NCI-H226 (cell line): ENCODE measurements at regions not wholly inside any gene's neighbourhood (a gene's known extent, or its start where the extent isn't known, plus 50 kb on each side); places are given as distances from the start of the nearest gene placed in this dataset.

Experiments used
- DNase-seq: peaks from one replicate; pipeline ENCODE4 v3.0.0-alpha.2; 2015

GRCh38 chr13:30125422-30126073 lies 181.8 kb downstream of the KATNAL1 start:
- DNase-seq, result peak; percentile 75

- no peak for DNase-seq
Observed at GRCh38 chr13:30124131-30124768, 183.1 kb downstream of the KATNAL1 start.

DNA sequence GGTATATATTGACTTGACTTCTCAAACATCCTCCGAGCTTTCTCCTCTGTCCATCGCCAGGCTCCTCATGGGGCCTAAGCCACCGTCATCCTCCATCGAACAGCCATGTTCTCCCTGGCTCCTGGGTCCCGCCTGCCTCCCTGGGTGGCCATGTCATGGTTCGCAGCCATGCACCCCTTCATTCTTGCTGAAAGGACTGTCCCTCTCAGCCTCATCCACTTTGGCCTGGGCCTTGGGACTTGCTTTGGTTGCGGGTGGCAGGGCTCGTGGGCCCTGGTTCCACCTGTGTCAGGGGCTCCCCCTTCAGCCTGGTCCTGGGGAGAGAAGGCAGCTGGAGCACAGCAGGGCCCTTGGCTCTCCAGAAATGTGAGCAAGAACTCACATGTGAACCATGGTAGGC lies 183.8 kb downstream of the KATNAL1 start:
- DNase-seq, result no peak

DNA sequence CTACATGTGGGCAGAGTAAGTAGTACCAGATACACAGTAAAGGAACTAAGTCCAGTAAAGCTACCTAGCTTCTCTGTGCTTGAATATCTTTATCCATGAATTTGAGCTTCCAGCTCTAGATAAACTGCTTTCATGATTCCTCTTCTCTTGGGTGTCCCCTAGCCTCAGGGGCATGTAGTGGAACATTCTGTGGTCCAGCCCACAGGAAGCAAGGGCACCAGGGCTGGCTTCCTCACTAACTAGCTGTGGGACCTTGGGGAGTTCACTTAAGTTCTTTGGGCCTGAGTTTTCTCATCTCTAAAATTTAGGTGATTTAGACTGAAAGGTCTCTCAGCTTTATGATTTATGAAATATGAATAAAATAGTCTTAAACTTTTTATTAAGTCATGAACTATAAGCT lies 185.7 kb downstream of the KATNAL1 start:
- DNase-seq, result no peak

- DNase-seq, result no peak
Observed at GRCh38 chr13:30121244-30121643, 186.1 kb downstream of the KATNAL1 start.

- no peak for DNase-seq
Observed at GRCh38 chr13:30120133-30120822, 187.1 kb downstream of the KATNAL1 start.

DNA sequence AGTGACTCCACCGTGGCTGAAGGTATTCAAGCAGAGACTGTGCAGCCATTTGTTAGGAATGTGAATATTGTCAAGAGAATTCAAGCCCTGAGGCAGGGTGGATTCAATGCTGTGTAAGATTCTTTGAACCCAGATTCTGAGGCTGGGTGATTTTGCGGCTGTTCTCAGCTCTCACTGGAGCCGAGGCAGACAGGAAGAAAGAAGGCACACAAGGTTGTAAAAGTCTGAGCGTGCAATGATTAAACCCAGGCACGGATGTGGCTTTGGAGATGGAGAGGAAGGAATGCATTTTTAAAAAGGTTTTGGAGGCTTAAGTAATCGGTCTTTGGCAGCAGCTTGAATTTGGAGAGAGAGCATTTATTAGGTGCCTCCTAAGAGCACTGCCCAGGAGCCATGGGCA lies 187.9 kb downstream of the KATNAL1 start:
- no peak for DNase-seq

- no peak for DNase-seq
Observed at GRCh38 chr13:30116379-30116778, 191.0 kb downstream of the KATNAL1 start.

DNA sequence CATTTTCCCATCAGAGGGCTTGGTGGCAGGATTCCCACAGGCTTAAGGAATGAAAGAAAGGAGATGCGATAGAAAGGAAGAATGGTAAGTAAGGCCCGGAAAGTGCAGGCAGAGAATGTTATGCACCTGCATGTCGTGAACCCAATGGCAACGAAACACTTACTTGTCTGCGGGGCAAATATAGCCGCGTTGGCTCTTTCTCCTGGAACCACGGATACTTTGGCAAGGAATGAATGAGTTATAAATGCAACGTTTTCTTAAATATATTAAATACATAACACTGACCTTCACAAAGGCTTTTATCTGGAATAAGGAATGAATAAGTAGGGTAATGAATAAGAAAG lies 192.1 kb downstream of the KATNAL1 start:
- DNase-seq, result no peak

DNA sequence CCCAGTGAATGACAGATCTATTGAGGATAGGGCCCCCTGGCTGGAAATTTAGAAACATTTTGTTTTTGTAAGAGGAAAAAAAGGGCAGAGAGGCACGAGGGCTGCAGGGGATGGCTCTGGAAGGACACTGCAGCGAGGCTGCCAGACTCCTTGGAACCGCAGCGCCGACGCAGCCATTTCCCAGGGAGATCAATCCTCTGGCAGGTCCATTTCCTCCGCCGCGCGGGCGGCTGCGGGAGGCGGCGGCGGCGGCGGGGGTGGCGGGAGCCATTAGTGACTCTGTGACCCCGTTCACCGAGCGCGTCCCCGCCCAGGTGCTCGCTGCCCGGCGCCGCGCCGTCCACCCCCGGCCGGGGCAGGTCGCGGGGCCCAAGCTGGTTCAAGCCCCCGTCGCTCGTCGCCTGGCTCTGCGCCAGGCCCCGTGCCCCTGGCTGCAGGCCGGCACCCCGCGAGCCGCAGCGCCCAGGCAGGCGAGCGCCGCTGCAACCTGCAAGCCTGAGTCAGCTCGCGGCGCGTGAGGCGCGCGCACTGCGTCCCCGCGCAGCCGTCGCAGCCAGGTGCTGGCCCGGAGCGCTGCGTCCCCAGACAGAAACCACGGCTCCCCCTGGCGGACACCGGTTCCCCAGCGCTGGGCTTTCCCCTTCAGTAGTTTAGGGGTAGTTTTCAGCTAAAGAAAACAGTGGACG lies 192.6 kb downstream of the KATNAL1 start:
- peak; percentile 50 for DNase-seq

GRCh38 chr13:30113983-30114570 lies 193.3 kb downstream of the KATNAL1 start:
- DNase-seq, result no peak

DNA sequence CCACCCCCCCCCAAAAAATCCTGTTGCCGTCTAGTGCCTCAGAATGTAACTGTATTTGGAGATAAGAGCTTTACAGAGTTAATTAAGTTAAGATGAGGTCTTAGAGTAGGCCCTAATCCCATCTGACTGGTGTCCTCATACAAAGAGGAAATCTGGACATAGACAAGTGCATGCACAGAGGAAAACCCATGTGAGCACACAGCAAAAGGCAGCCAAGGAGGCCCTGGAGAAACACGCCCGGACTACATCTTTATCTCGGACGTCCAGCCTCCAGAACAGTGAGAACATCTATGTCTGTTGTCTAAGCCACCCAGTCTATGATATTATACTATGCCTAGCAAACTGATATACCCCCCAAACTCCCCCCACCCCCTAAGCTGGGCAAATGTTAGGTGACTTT lies 193.8 kb downstream of the KATNAL1 start:
- no peak for DNase-seq

- DNase-seq, result peak; percentile 44
Observed at GRCh38 chr13:30112602-30113435, 194.5 kb downstream of the KATNAL1 start.

DNA sequence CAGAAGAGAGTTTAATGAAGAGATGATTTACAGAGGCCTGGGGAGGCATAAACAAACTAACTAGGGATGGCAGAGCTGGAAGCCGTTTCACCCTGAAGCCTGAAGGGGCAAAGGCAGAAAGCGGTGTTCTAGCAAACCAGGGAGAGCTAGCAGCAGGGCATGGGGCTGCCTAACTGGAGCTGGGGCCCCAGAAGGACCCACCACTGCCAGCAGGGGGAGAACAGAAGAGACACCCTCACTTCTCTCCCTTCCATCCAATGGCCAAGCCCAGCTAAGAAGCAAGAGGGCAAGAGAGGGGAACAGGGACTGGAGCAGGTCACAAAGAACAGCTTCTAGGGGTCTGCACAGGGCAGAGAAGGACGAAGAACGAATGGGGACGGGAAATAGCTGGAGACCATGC lies 195.5 kb downstream of the KATNAL1 start:
- no peak for DNase-seq

DNA sequence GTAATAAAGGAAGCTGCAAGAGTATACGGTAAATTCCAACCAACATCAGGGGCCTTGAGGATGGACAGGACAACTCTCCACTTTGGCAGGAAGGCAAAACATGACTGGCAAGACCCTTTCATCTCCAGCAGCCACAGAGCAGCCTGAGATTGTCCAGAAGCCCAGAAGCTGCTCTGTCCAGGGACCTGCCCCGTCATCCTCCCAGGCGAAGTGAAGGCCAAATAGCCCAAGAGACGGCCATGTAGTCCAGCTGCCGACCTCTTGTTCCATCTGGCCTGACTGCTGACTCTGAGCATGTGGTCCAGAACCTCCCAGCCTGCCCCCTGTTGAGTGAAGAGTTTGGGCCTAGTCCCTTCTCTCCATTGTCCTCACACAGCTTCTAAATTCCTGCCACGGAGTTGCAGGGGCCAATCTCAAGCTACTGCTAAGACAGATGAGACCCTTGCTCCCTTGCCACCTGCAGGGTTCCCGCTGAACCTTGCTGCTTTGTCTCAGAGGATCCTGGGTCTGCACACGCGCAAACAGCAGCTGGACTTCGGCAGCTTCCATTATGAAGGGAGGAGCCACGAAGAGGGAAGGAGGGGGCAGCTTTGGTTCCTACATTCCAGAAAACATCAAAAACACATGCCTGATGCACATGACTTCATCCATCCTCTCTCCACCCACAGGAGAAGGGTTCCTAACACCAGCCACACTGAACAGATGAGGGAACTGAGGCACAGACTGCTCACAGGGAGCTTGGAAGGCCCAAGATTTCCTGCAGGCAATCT lies 196.9 kb downstream of the KATNAL1 start:
- DNase-seq, result no peak

- DNase-seq, result no peak
Observed at GRCh38 chr13:30109471-30110135, 197.7 kb downstream of the KATNAL1 start.

GRCh38 chr13:30108913-30109237 lies 198.5 kb downstream of the KATNAL1 start:
- no peak for DNase-seq

DNA sequence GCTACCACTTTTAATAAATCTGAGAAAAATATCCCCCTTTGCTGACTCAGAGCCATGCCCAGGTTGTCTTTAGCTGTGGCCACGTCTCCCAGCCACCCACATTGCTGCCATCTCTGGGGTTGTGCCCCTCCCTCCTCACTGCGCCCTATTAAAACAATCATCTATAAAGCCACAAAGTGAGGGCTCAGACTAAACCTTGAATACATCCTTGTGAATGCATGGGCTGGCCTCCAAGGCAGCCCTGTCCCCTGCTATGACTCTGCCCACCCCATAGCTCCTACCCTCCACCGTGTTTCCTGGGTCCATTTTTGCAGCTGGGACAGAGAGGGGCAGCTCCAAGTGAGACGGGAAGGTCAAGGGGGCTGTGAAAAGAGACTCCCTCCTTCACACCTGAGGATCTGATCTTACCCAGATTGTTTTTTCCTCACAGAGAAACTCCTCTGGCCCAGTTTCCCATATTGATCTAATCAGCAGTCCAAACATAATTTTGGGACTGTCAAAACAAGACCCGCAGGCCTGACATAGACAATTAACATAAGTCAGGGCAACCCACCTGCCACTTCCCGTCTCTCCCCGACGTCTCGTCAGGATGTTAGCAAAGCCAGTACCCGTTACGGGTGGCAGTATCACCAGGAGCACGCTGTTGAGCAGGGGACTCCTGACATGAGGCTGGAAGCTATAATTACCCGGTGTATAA lies 199.0 kb downstream of the KATNAL1 start:
- DNase-seq, result no peak

DNA sequence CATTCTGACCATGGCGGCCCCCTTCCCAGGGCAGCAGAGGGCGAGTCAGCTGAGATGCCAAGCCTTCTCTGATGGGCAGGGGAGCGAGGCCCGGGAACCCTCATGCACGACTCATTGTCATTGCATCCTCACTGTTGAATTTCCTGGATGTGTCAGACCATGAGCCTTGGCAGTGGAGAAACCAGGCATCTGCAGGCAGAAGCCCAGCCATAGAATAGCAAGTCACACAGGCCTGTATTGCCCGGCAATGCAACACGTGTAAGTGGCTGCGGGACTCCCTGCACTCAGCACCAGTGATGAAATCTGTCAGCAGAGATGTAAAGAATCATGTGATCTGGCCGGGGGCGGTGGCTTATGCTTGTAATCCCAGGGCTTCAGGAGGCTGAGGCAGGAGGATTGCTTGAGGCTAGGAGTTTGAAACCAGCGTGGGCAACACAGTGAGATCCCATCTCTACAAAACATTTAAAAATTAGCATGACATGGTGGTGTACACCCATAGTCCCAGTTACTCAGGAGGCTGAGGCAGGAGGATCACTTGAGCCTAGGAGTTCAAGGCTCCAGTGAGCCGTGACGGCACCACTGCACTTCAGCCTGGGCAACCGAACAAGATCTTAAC lies 199.7 kb downstream of the KATNAL1 start:
- DNase-seq, result peak; percentile 32

GRCh38 chr13:30107121-30107520 lies 200.2 kb downstream of the KATNAL1 start:
- DNase-seq, result no peak
